ENCODE measurements at regions not wholly inside any gene's neighbourhood (a gene's known extent, or its start where the extent isn't known, plus 50 kb on each side); places are given as distances from the start of the nearest gene placed in this dataset.
"Not testable (repeated sequence)": the region's sequence is repeated elsewhere in the genome, so short reads cannot be mapped to it uniquely, and the experiment has no call there.

GRCh38 chr9:108397286-108397685 lies 458.5 kb downstream of the ACTL7B start:
- TF ChIP-seq POLR2AphosphoS5 (IDR thresholded peaks at IDR 0.05; ENCODE audit: insufficient read depth in 1 of 2, low read depth in 1 of 2) (no peak), POLR2A (IDR thresholded peaks at IDR 0.05) (no peak), CTCF (IDR thresholded peaks at IDR 0.05) (no peak)
- intact Hi-C loops (cut with DNase I): no loop called here
- no peak for DNase-seq (ENCODE audit: extremely low spot score in 2 of 2)
- H3K9me3 ChIP-seq: no peaks in the 10 kb centered on the region
- no peaks in the 10 kb centered on the region for H3K27me3 ChIP-seq
- no peak overlapping the region for H3K27ac ChIP-seq
- H3K36me3 ChIP-seq: no peaks in the 10 kb centered on the region
- H3K4me1 ChIP-seq: no peaks in the 10 kb centered on the region
- H3K4me3 ChIP-seq: no peak overlapping the region

GRCh38 chr9:108396611-108397010 lies 459.2 kb downstream of the ACTL7B start:
- no peaks in the 10 kb centered on the region for H3K4me1 ChIP-seq
- H3K27ac ChIP-seq: no peak overlapping the region
- no peak for DNase-seq (ENCODE audit: extremely low spot score in 2 of 2)
- TF ChIP-seq POLR2AphosphoS5 (IDR thresholded peaks at IDR 0.05; ENCODE audit: insufficient read depth in 1 of 2, low read depth in 1 of 2) (no peak), CTCF (IDR thresholded peaks at IDR 0.05) (no peak), POLR2A (IDR thresholded peaks at IDR 0.05) (no peak)
- H3K27me3 ChIP-seq: no peaks in the 10 kb centered on the region
- H3K36me3 ChIP-seq: no peaks in the 10 kb centered on the region
- H3K9me3 ChIP-seq: no peaks in the 10 kb centered on the region
- H3K4me3 ChIP-seq: no peak overlapping the region
- intact Hi-C loops (cut with DNase I): no loop called here

GRCh38 chr9:108396193-108396592 lies 459.6 kb downstream of the ACTL7B start:
- Histone ChIP-seq H3K27ac (no peak overlapping the region), H3K4me3 (no peak overlapping the region), H3K36me3 (no peaks in the 10 kb centered on the region), H3K4me1 (no peaks in the 10 kb centered on the region), H3K9me3 (no peaks in the 10 kb centered on the region), H3K27me3 (no peaks in the 10 kb centered on the region)
- no peak for DNase-seq (ENCODE audit: extremely low spot score in 2 of 2)
- intact Hi-C loops (cut with DNase I): no loop called here
- TF ChIP-seq CTCF (IDR thresholded peaks at IDR 0.05) (no peak), POLR2AphosphoS5 (IDR thresholded peaks at IDR 0.05; ENCODE audit: insufficient read depth in 1 of 2, low read depth in 1 of 2) (no peak), POLR2A (IDR thresholded peaks at IDR 0.05) (no peak)

- Histone ChIP-seq H3K4me1 (no peaks in the 10 kb centered on the region), H3K9me3 (no peaks in the 10 kb centered on the region), H3K27me3 (no peaks in the 10 kb centered on the region), H3K4me3 (no peak overlapping the region), H3K36me3 (no peaks in the 10 kb centered on the region), H3K27ac (no peak overlapping the region)
- intact Hi-C loops (cut with DNase I): no loop called here
- TF ChIP-seq POLR2A (IDR thresholded peaks at IDR 0.05) (no peak), CTCF (IDR thresholded peaks at IDR 0.05) (no peak), POLR2AphosphoS5 (IDR thresholded peaks at IDR 0.05; ENCODE audit: insufficient read depth in 1 of 2, low read depth in 1 of 2) (no peak)
- DNase-seq (ENCODE audit: extremely low spot score in 2 of 2): no peak
Observed at GRCh38 chr9:108395421-108395820, 460.4 kb downstream of the ACTL7B start.

GRCh38 chr9:108394726-108395125 lies 461.1 kb downstream of the ACTL7B start:
- Histone ChIP-seq H3K9me3 (no peaks in the 10 kb centered on the region), H3K27me3 (no peaks in the 10 kb centered on the region), H3K36me3 (no peaks in the 10 kb centered on the region), H3K4me3 (no peak overlapping the region), H3K27ac (no peak overlapping the region), H3K4me1 (no peaks in the 10 kb centered on the region)
- no peak for TF ChIP-seq CTCF (IDR thresholded peaks at IDR 0.05)
- DNase-seq (ENCODE audit: extremely low spot score in 2 of 2): no peak
- intact Hi-C loops (cut with DNase I): no loop called here

- H3K36me3 ChIP-seq; intact Hi-C loops (cut with DNase I); DNase-seq (ENCODE audit: extremely low spot score in 2 of 2); H3K4me3 ChIP-seq; H3K9me3 ChIP-seq; H3K27me3 ChIP-seq; H3K27ac ChIP-seq; H3K4me1 ChIP-seq: not testable (repeated sequence)
Observed at GRCh38 chr9:108393481-108394001, 462.2 kb downstream of the ACTL7B start.

All from vagina (tissue), 2 donors.